H9 (cell line): ENCODE measurements at regions not wholly inside any gene's neighbourhood (a gene's known extent, or its start where the extent isn't known, plus 50 kb on each side); places are given as distances from the start of the nearest gene placed in this dataset.

Experiments used
- DNase-seq: peaks from one replicate; pipeline ENCODE4 v3.0.0-alpha.2; 2017
- H2AFZ ChIP-seq: one replicate; pipeline ENCODE4 v1.6.1; 2013; ENCODE audit warnings: mild to moderate bottlenecking, low read length, control low read depth, moderate library complexity
- H2AK5ac ChIP-seq: 2 replicates; pipeline ENCODE4 v1.6.1; 2013; ENCODE audit warnings: low read length, control low read depth, mixed read lengths; ENCODE audit not compliant: insufficient read length
- H2BK120ac ChIP-seq: one replicate; pipeline ENCODE4 v1.6.1; 2013; ENCODE audit warnings: low read depth, mild to moderate bottlenecking, low read length, control low read depth, inconsistent platforms; ENCODE audit not compliant: poor library complexity, severe bottlenecking
- H2BK12ac ChIP-seq: 2 replicates; pipeline ENCODE4 v1.6.1; 2013; ENCODE audit warnings: low read length, control low read depth, mixed read lengths, low read depth; ENCODE audit not compliant: insufficient read length
- H2BK15ac ChIP-seq: 2 replicates; pipeline ENCODE4 v1.6.1; 2013; ENCODE audit warnings: low read depth, low read length, control low read depth
- H2BK20ac ChIP-seq: one replicate; pipeline ENCODE4 v1.6.1; 2013; ENCODE audit warnings: low read depth, mild to moderate bottlenecking, low read length, control low read depth, inconsistent platforms; ENCODE audit not compliant: poor library complexity, severe bottlenecking
- H2BK5ac ChIP-seq: 2 replicates; pipeline ENCODE4 v1.6.1; 2013; ENCODE audit warnings: low read length, control low read depth, mixed read lengths; ENCODE audit not compliant: insufficient read length
- H3K14ac ChIP-seq: 2 replicates; pipeline ENCODE4 v1.6.1; 2013; ENCODE audit warnings: low read length, control low read depth; ENCODE audit not compliant: insufficient read depth
- H3K18ac ChIP-seq: 2 replicates; pipeline ENCODE4 v1.6.1; 2013; ENCODE audit warnings: low read depth, mild to moderate bottlenecking, mixed read lengths, low read length, control low read depth; ENCODE audit not compliant: insufficient read length
- H3K23ac ChIP-seq: 2 replicates; pipeline ENCODE4 v1.6.1; 2013; ENCODE audit warnings: low read length, control low read depth, mixed read lengths, low read depth; ENCODE audit not compliant: insufficient read length
- H3K23me2 ChIP-seq: 2 replicates; pipeline ENCODE4 v1.6.1; 2013; ENCODE audit warnings: low read depth, mild to moderate bottlenecking, mixed read lengths, low read length, control low read depth; ENCODE audit not compliant: insufficient read length, poor library complexity, severe bottlenecking
- H3K27ac ChIP-seq: 2 replicates; pipeline ENCODE4 v1.5.1; 2013; ENCODE audit warnings: low read length, control low read depth, mixed read lengths, low read depth; ENCODE audit not compliant: insufficient read length
- H3K27me3 ChIP-seq: 2 replicates; pipeline ENCODE4 v1.6.1; 2013; ENCODE audit warnings: low read length, control low read depth, inconsistent platforms; ENCODE audit not compliant: insufficient read depth
- H3K4ac ChIP-seq: 2 replicates; pipeline ENCODE4 v1.6.1; 2013; ENCODE audit warnings: low read depth, mild to moderate bottlenecking, control low read depth, inconsistent platforms, low read length, moderate library complexity
- H3K4me1 ChIP-seq: 2 replicates; pipeline ENCODE4 v1.6.1; 2013; ENCODE audit warnings: low read length, control low read depth, inconsistent platforms; ENCODE audit not compliant: insufficient read depth
- H3K4me2 ChIP-seq: 2 replicates; pipeline ENCODE4 v1.6.1; 2013; ENCODE audit warnings: low read length, control low read depth, mixed read lengths; ENCODE audit not compliant: insufficient read length, insufficient read depth
- H3K56ac ChIP-seq: 2 replicates; pipeline ENCODE4 v1.6.1; 2013; ENCODE audit warnings: low read depth, mild to moderate bottlenecking, mixed read lengths, low read length, control low read depth; ENCODE audit not compliant: insufficient read length
- H3K79me1 ChIP-seq: 2 replicates; pipeline ENCODE4 v1.6.1; 2013; ENCODE audit warnings: low read depth, mild to moderate bottlenecking, moderate library complexity, low read length, control low read depth, inconsistent platforms; ENCODE audit not compliant: insufficient read depth, poor library complexity, severe bottlenecking
- H3K79me2 ChIP-seq: 2 replicates; pipeline ENCODE4 v1.6.1; 2013; ENCODE audit warnings: low read length, control low read depth, inconsistent platforms; ENCODE audit not compliant: insufficient read depth
- H3K9ac ChIP-seq: 2 replicates; pipeline ENCODE4 v1.6.1; 2013; ENCODE audit warnings: low read length, control low read depth, mixed read lengths; ENCODE audit not compliant: insufficient read length; ENCODE audit errors: extremely low read depth
- H3K9me3 ChIP-seq: one replicate; pipeline ENCODE4 v1.6.1; 2013; ENCODE audit warnings: low read depth, low read length, inconsistent platforms; ENCODE audit not compliant: control insufficient read depth
- H3T11ph ChIP-seq: one replicate; pipeline ENCODE4 v1.6.1; 2013; ENCODE audit warnings: mild to moderate bottlenecking, low read length, control low read depth, inconsistent platforms
- H4K20me1 ChIP-seq: one replicate; pipeline ENCODE4 v1.6.1; 2013; ENCODE audit not compliant: control insufficient read depth, insufficient read length, insufficient read depth
- H4K5ac ChIP-seq: 2 replicates; pipeline ENCODE4 v1.6.1; 2013; ENCODE audit warnings: low read depth, mild to moderate bottlenecking, mixed read lengths, low read length, control low read depth; ENCODE audit not compliant: insufficient read length
- H4K8ac ChIP-seq: replicated peaks from 2 replicates; pipeline ENCODE4 v1.6.1; 2013; ENCODE audit warnings: low read length, control low read depth, mixed read lengths, low read depth; ENCODE audit not compliant: insufficient read length
- H4K91ac ChIP-seq: 2 replicates; pipeline ENCODE4 v1.6.1; 2013; ENCODE audit warnings: low read depth, mild to moderate bottlenecking, moderate library complexity, mixed read lengths, low read length, control low read depth; ENCODE audit not compliant: insufficient read length
- H3K27ac Mint-ChIP-seq, 3 experiments: 2 replicates in 2 of 3; 3 replicates in 1 of 3; pipeline ENCODE4 v1.8.0; 2020 to 2021; ENCODE audit warnings: mixed read lengths in 3 of 3, mild to moderate bottlenecking in 1 of 3, moderate library complexity in 1 of 3
- H3K27me3 Mint-ChIP-seq: 2 replicates; pipeline ENCODE4 v1.8.0; 2021; ENCODE audit warnings: low read depth, mild to moderate bottlenecking, moderate library complexity, mixed read lengths
- H3K36me3 Mint-ChIP-seq, 3 experiments: 2 replicates in 2 of 3; 3 replicates in 1 of 3; pipeline ENCODE4 v1.8.0; 2020 to 2021; ENCODE audit warnings: low read depth in 3 of 3, mixed read lengths in 3 of 3; ENCODE audit not compliant: insufficient read depth in 1 of 3
- H3K4me1 Mint-ChIP-seq, 2 experiments: 2 replicates each; pipeline ENCODE4 v1.8.0; 2020; ENCODE audit warnings: mixed read lengths in 2 of 2
- H3K4me3 Mint-ChIP-seq, 2 experiments: 2 replicates in 1 of 2; 3 replicates in 1 of 2; pipeline ENCODE4 v1.8.0; 2020 to 2021; ENCODE audit warnings: mild to moderate bottlenecking in 2 of 2, mixed read lengths in 2 of 2, moderate library complexity in 1 of 2
- H3K9me3 Mint-ChIP-seq, 2 experiments: 2 replicates in 1 of 2; 3 replicates in 1 of 2; pipeline ENCODE4 v1.8.0; 2020; ENCODE audit warnings: mild to moderate bottlenecking in 2 of 2, mixed read lengths in 2 of 2, moderate library complexity in 1 of 2
- CTCF ChIP-seq: fragments of 200-600 bp; sonication (generic); conservative IDR thresholded peaks from 3 replicates; pipeline ENCODE4 v1.8.0; 2021; ENCODE audit warnings: antibody characterized with exemption, mild to moderate bottlenecking
- WGBS: extraction: QIAGEN DNeasy Blood & Tissue Kit; methylation state at CpG from one replicate; pipeline ENCODE4 v1.1.7; 2013; ENCODE audit warnings: missing lambda C conversion rate, low lambda C conversion rate, mixed read lengths; ENCODE audit not compliant: insufficient read length; ENCODE audit errors: extremely low coverage; 5-methylcytosine and 5-hydroxymethylcytosine counted together

- no peaks in the 10 kb centered on the region for H3K27me3 ChIP-seq
- no peaks in the 10 kb centered on the region for H3K9me3 ChIP-seq
- no peak overlapping the region for H3K18ac ChIP-seq
- no peaks in the 10 kb centered on the region for H4K20me1 ChIP-seq
- no peak overlapping the region for H3T11ph ChIP-seq
- no peak overlapping the region for H3K4me2 ChIP-seq
- no CpG with 5 or more reads among the region's 16 CpGs for WGBS
- H2BK5ac ChIP-seq: no peak overlapping the region
- H3K79me2 ChIP-seq: no peaks in the 10 kb centered on the region
- H2BK12ac ChIP-seq: no peak overlapping the region
- Mint-ChIP-seq H3K9me3 (no peaks in the 10 kb centered on the region), H3K27ac (no peak overlapping the region), H3K4me3 (no peak overlapping the region), H3K27me3 (peaks cover 2% of the 10 kb centered on the region; the same call in 1 of the 2 replicates), H3K36me3 (no peaks in the 10 kb centered on the region), H3K4me1 (peaks cover 0 to 15% of the 10 kb centered on the region in 2 experiments; a peak in 3 of 4 replicates)
- no peak overlapping the region for H3K23ac ChIP-seq
- no peak overlapping the region for H4K91ac ChIP-seq
- no peak overlapping the region for H2BK120ac ChIP-seq
- no peak overlapping the region for H2AK5ac ChIP-seq
- TF ChIP-seq CTCF: no peak
- no peak overlapping the region for H3K9ac ChIP-seq
- H3K23me2 ChIP-seq: no peaks in the 10 kb centered on the region
- H4K8ac ChIP-seq: no peak overlapping the region
- H3K4me1 ChIP-seq: no peaks in the 10 kb centered on the region
- no peak overlapping the region for H2BK15ac ChIP-seq
- no peak overlapping the region for H3K4ac ChIP-seq
- no peak overlapping the region for H2AFZ ChIP-seq
- no peak for DNase-seq
- no peaks in the 10 kb centered on the region for H3K79me1 ChIP-seq
- no peak overlapping the region for H3K14ac ChIP-seq
- no peak overlapping the region for H3K27ac ChIP-seq
- H2BK20ac ChIP-seq: no peak overlapping the region
- H3K56ac ChIP-seq: no peak overlapping the region
- H4K5ac ChIP-seq: no peak overlapping the region
Observed at GRCh38 chr20:50356962-50357782, 153.0 kb upstream of the PTPN1 start.
